Caco-2 (cell line): ENCODE measurements at regions not wholly inside any gene's neighbourhood (a gene's known extent, or its start where the extent isn't known, plus 50 kb on each side); places are given as distances from the start of the nearest gene placed in this dataset.

Experiments
- BruUV-seq: library from RNA; stranded (reverse); fragments of 400-500 nt; replicated peaks from 2 replicates; lab custom pipeline; 2021; lab: Mats Ljungman, UMichigan
- CTCF ChIA-PET: fragments of 300-600 bp; sonication (Branson Sonifier 250); formaldehyde crosslinking; loops from one replicate; lab custom pipeline; 2022; ENCODE audit warnings: antibody characterized with exemption; lab: Charles Lee
- POLR2A ChIA-PET: fragments of 300-600 bp; sonication (Branson Sonifier 250); formaldehyde crosslinking; loops from one replicate; lab custom pipeline; 2022; ENCODE audit warnings: antibody characterized with exemption; lab: Charles Lee
- DNase-seq, 2 experiments: peaks; one replicate each; pipeline versions ENCODE4 v3.0.0 to v3.0.0-alpha.2; 2020 to 2022
- H3K27me3 ChIP-seq: replicated peaks from 2 replicates; pipeline ENCODE4 v1.6.0; 2011; ENCODE audit warnings: low read length; ENCODE audit not compliant: control insufficient read depth, insufficient read depth
- H3K36me3 ChIP-seq: 2 replicates; pipeline ENCODE4 v1.5.1; 2011; ENCODE audit warnings: low read length; ENCODE audit not compliant: control insufficient read depth, insufficient read depth
- H3K4me1 ChIP-seq: fragments of 250-450 bp; sonication (Bioruptor Pico); 2 replicates; pipeline ENCODE4 v1.5.1; 2020; ENCODE audit warnings: mild to moderate bottlenecking
- H3K4me3 ChIP-seq: 2 replicates; pipeline ENCODE4 v1.5.1; 2011; ENCODE audit warnings: low read depth, mild to moderate bottlenecking, control low read depth, low read length
- H3K9me3 ChIP-seq: fragments of 250-450 bp; sonication (Bioruptor Pico); 2 replicates; pipeline ENCODE4 v1.5.1; 2020; ENCODE audit warnings: mild to moderate bottlenecking, moderate library complexity
- H3K27ac Mint-ChIP-seq: one replicate; pipeline ENCODE4 v1.8.0; 2022; ENCODE audit warnings: mixed read lengths; ENCODE audit not compliant: unreplicated experiment
- H3K27me3 Mint-ChIP-seq: one replicate; pipeline ENCODE4 v1.8.0; 2022; ENCODE audit warnings: mixed read lengths; ENCODE audit not compliant: insufficient read depth, unreplicated experiment
- H3K36me3 Mint-ChIP-seq: one replicate; pipeline ENCODE4 v1.8.0; 2022; ENCODE audit warnings: mild to moderate bottlenecking, mixed read lengths; ENCODE audit not compliant: insufficient read depth, unreplicated experiment
- H3K4me1 Mint-ChIP-seq: one replicate; pipeline ENCODE4 v1.8.0; 2022; ENCODE audit warnings: low read depth, mixed read lengths; ENCODE audit not compliant: unreplicated experiment
- H3K4me3 Mint-ChIP-seq: one replicate; pipeline ENCODE4 v1.8.0; 2022; ENCODE audit warnings: mild to moderate bottlenecking, moderate library complexity, mixed read lengths; ENCODE audit not compliant: unreplicated experiment
- H3K9me3 Mint-ChIP-seq: one replicate; pipeline ENCODE4 v1.8.0; 2022; ENCODE audit warnings: mixed read lengths; ENCODE audit not compliant: unreplicated experiment
- CTCF ChIP-seq, 2 experiments: fragments of 200-600 bp in 1 of 2; IDR thresholded peaks; 1 replicate in 1 of 2; 2 replicates in 1 of 2; pipeline versions ENCODE4 v1.5.1 to v1.8.0; 2011 to 2022; ENCODE audit warnings: antibody characterized with exemption in 1 of 2, control low read depth in 1 of 2, inconsistent platforms in 1 of 2, low read depth in 1 of 2, low read length in 1 of 2, mild to moderate bottlenecking in 1 of 2, moderate library complexity in 1 of 2; ENCODE audit not compliant: insufficient read depth in 1 of 2, severe bottlenecking in 1 of 2, unreplicated experiment in 1 of 2
- intact Hi-C: fragments of 100-400 bp; cut with micrococcal nuclease; formaldehyde crosslinking; loops from one replicate; pipeline ENCODE4 v1.10.0; 2022; ENCODE audit not compliant: unreplicated experiment

- TF ChIP-seq CTCF (IDR thresholded peaks at IDR 0.05; ENCODE audit: insufficient read depth in 1 of 2, low read depth in 1 of 2, low read length in 1 of 2, severe bottlenecking in 1 of 2, unreplicated experiment in 1 of 2) = no peak
- CTCF ChIA-PET = interaction anchor here (0.7 kb wide), 1 partner anchor 1177 kb away, joined by 5 read pairs; no protein-coding TSS in a partner anchor
- Mint-ChIP-seq H3K4me1 (peaks cover 15% of the 10 kb centered on the region), H3K4me3 (no peak overlapping the region), H3K9me3 (peaks cover 9% of the 10 kb centered on the region), H3K36me3 (peaks cover 15% of the 10 kb centered on the region), H3K27ac (no peak overlapping the region), H3K27me3 (no peaks in the 10 kb centered on the region)
- Histone ChIP-seq H3K4me1 (peaks cover 27% of the 10 kb centered on the region), H3K4me3 (no peak overlapping the region), H3K9me3 (peaks cover 7% of the 10 kb centered on the region; the same call in 1 of the 2 replicates), H3K27me3 (no peaks in the 10 kb centered on the region), H3K36me3 (no peaks in the 10 kb centered on the region)
- POLR2A ChIA-PET = no interaction called here
- intact Hi-C loops = no loop called here
- no peak for DNase-seq
- no TSS peak for BruUV-seq
Observed at GRCh38 chr16:10312008-10312407, 73.9 kb upstream of the ATF7IP2 start.

GRCh38 chr16:10312784-10313724 is 72.8 kb upstream of the ATF7IP2 start:
- BruUV-seq = no TSS peak
- peaks cover 9% of the 10 kb centered on the region for H3K9me3 Mint-ChIP-seq
- peaks cover 15% of the 10 kb centered on the region for H3K4me1 Mint-ChIP-seq
- POLR2A ChIA-PET = no interaction called here
- CTCF ChIA-PET = no interaction called here
- H3K27ac Mint-ChIP-seq = no peak overlapping the region
- Histone ChIP-seq H3K4me1 (peaks cover 27% of the 10 kb centered on the region), H3K9me3 (peaks cover 11% of the 10 kb centered on the region), H3K36me3 (no peaks in the 10 kb centered on the region), H3K4me3 (no peak overlapping the region), H3K27me3 (no peaks in the 10 kb centered on the region)
- intact Hi-C loops = no loop called here
- TF ChIP-seq CTCF (IDR thresholded peaks at IDR 0.05; ENCODE audit: insufficient read depth in 1 of 2, low read depth in 1 of 2, low read length in 1 of 2, severe bottlenecking in 1 of 2, unreplicated experiment in 1 of 2) = no peak
- H3K27me3 Mint-ChIP-seq = no peaks in the 10 kb centered on the region
- H3K4me3 Mint-ChIP-seq = no peak overlapping the region
- DNase-seq = no peak
- H3K36me3 Mint-ChIP-seq = peaks cover 15% of the 10 kb centered on the region

- Histone ChIP-seq H3K4me3 (no peak overlapping the region), H3K27me3 (no peaks in the 10 kb centered on the region), H3K4me1 (peaks cover 40% of the 10 kb centered on the region), H3K9me3 (peaks cover 15% of the 10 kb centered on the region), H3K36me3 (no peaks in the 10 kb centered on the region)
- BruUV-seq = no TSS peak
- intact Hi-C loops = no loop called here
- no peak overlapping the region for H3K27ac Mint-ChIP-seq
- H3K9me3 Mint-ChIP-seq = peaks cover 9% of the 10 kb centered on the region
- POLR2A ChIA-PET = no interaction called here
- peaks cover 26% of the 10 kb centered on the region for H3K4me1 Mint-ChIP-seq
- CTCF ChIA-PET = interaction anchor here (0.8 to 1.8 kb wide), 3 partner anchors 54 to 430 kb away, joined by 3 to 16 read pairs (median 3); partner anchors contain the start of gene NUBP1
- no peak for TF ChIP-seq CTCF (IDR thresholded peaks at IDR 0.05; ENCODE audit: insufficient read depth in 1 of 2, low read depth in 1 of 2, low read length in 1 of 2, severe bottlenecking in 1 of 2, unreplicated experiment in 1 of 2)
- DNase-seq = no peak
- no peaks in the 10 kb centered on the region for H3K27me3 Mint-ChIP-seq
- no peak overlapping the region for H3K4me3 Mint-ChIP-seq
- H3K36me3 Mint-ChIP-seq = peaks cover 13% of the 10 kb centered on the region
Observed at GRCh38 chr16:10314317-10314716, 71.5 kb upstream of the ATF7IP2 start.
